DMS 273 treated with DMSO at 0.1 percent for 48 hours (cell line): ENCODE measurements at regions not wholly inside any gene's neighbourhood (a gene's known extent, or its start where the extent isn't known, plus 50 kb on each side); places are given as distances from the start of the nearest gene placed in this dataset.
"Not testable (repeated sequence)": the region's sequence is repeated elsewhere in the genome, so short reads cannot be mapped to it uniquely, and the experiment has no call there.

Experiments
- DNase-seq: peaks from one replicate; lab custom pipeline; 2025; lab: John Stamatoyannopoulos, UW

GRCh38 chr17:13785981-13786598 is 184.4 kb upstream of the HS3ST3A1 start:
- no peak for DNase-seq

GRCh38 chr17:13787636-13788035 is 185.9 kb upstream of the HS3ST3A1 start:
- no peak for DNase-seq

- no peak for DNase-seq
These were observed 186.7 kb upstream of the HS3ST3A1 start for GRCh38 chr17:13788385-13788784.

- no peak for DNase-seq
These were observed 190.6 kb upstream of the HS3ST3A1 start for GRCh38 chr17:13792314-13792713.

GRCh38 chr17:13793951-13794350 is 192.2 kb upstream of the HS3ST3A1 start:
- DNase-seq, result no peak

GRCh38 chr17:13797863-13798262 is 196.1 kb upstream of the HS3ST3A1 start:
- no peak for DNase-seq

- no peak for DNase-seq
These were observed 204.4 kb upstream of the HS3ST3A1 start for GRCh38 chr17:13806092-13806491.

GRCh38 chr17:13807103-13807502 is 205.4 kb upstream of the HS3ST3A1 start:
- no peak for DNase-seq

- no peak for DNase-seq
These were observed 210.6 kb upstream of the HS3ST3A1 start for GRCh38 chr17:13812350-13812749.

- DNase-seq, result no peak
These were observed 211.9 kb upstream of the HS3ST3A1 start for GRCh38 chr17:13813347-13814240.

- DNase-seq, result no peak
These were observed 221.0 kb upstream of the HS3ST3A1 start for GRCh38 chr17:13822700-13823099.

- no peak for DNase-seq
These were observed 223.9 kb upstream of the HS3ST3A1 start for GRCh38 chr17:13825526-13826040.

- no peak for DNase-seq
These were observed 225.4 kb upstream of the HS3ST3A1 start for GRCh38 chr17:13827118-13827517.

- no peak for DNase-seq
These were observed 232.2 kb upstream of the HS3ST3A1 start for GRCh38 chr17:13833921-13834320.

- no peak for DNase-seq
These were observed 233.4 kb upstream of the HS3ST3A1 start for GRCh38 chr17:13835151-13835550.

- no peak for DNase-seq
These were observed 231.9 kb upstream of the COX10 start for GRCh38 chr17:13837417-13837816.

GRCh38 chr17:13840254-13840653 is 229.1 kb upstream of the COX10 start:
- DNase-seq, result no peak

- DNase-seq, result no peak
These were observed 225.3 kb upstream of the COX10 start for GRCh38 chr17:13843862-13844635.

GRCh38 chr17:13851889-13852288 is 217.4 kb upstream of the COX10 start:
- DNase-seq, result no peak

- DNase-seq, result not testable (repeated sequence)
These were observed 213.6 kb upstream of the COX10 start for GRCh38 chr17:13855730-13856129.

GRCh38 chr17:13862346-13862745 is 207.0 kb upstream of the COX10 start:
- DNase-seq, result no peak

- DNase-seq, result no peak
These were observed 205.9 kb upstream of the COX10 start for GRCh38 chr17:13863436-13863835.
